H1 (cell line): ENCODE measurements at regions not wholly inside any gene's neighbourhood (a gene's known extent, or its start where the extent isn't known, plus 50 kb on each side); places are given as distances from the start of the nearest gene placed in this dataset.

Experiments
- CTCF ChIA-PET: fragments of 300-600 bp; sonication (Branson Sonifier 250); formaldehyde crosslinking; loops from one replicate; lab custom pipeline; 2021; ENCODE audit not compliant: partially characterized antibody; lab: Charles Lee
- POLR2A ChIA-PET: fragments of 300-600 bp; sonication (Branson Sonifier 250); formaldehyde crosslinking; loops from one replicate; lab custom pipeline; 2021; ENCODE audit warnings: inconsistent platforms; ENCODE audit not compliant: partially characterized antibody; lab: Charles Lee
- DNase-seq, 2 experiments: peaks; one replicate each; pipeline versions ENCODE4 v3.0.0 to v3.0.0-alpha.2; 2010 to 2022; ENCODE audit warnings: low spot score in 2 of 2, low read depth in 1 of 2, mixed read lengths in 1 of 2
- FAIRE-seq: peaks from 2 replicates; lab custom pipeline; 2011; peaks lifted over from hg19 to GRCh38; lab: Jason Lieb, UNC
- H2AFZ ChIP-seq: 2 replicates; pipeline ENCODE4 v1.8.1; 2012; ENCODE audit warnings: low read length, inconsistent platforms
- H2AK5ac ChIP-seq: 2 replicates; pipeline ENCODE4 v1.6.1; 2013; ENCODE audit warnings: low read depth, low read length
- H2BK120ac ChIP-seq: replicated peaks from 2 replicates; pipeline ENCODE3; 2013; ENCODE audit warnings: low read depth, low read length, inconsistent platforms
- H2BK12ac ChIP-seq: 2 replicates; pipeline ENCODE4 v1.6.1; 2013; ENCODE audit warnings: low read depth, low read length
- H2BK15ac ChIP-seq: 2 replicates; pipeline ENCODE4 v1.6.1; 2013; ENCODE audit warnings: low read length
- H2BK20ac ChIP-seq: 2 replicates; pipeline ENCODE4 v1.6.1; 2013; ENCODE audit warnings: low read length
- H2BK5ac ChIP-seq: 2 replicates; pipeline ENCODE4 v1.6.1; 2013; ENCODE audit warnings: low read depth, low read length
- H3K14ac ChIP-seq: 2 replicates; pipeline ENCODE4 v1.6.1; 2013; ENCODE audit warnings: inconsistent platforms; ENCODE audit not compliant: insufficient read length
- H3K18ac ChIP-seq: 2 replicates; pipeline ENCODE4 v1.6.1; 2013; ENCODE audit warnings: low read length; ENCODE audit errors: extremely low read depth
- H3K23ac ChIP-seq: 2 replicates; pipeline ENCODE4 v1.6.1; 2013; ENCODE audit warnings: inconsistent platforms; ENCODE audit not compliant: insufficient read length
- H3K23me2 ChIP-seq: 2 replicates; pipeline ENCODE4 v1.6.1; 2013; ENCODE audit warnings: low read depth, low read length
- H3K27ac ChIP-seq: 2 replicates; pipeline ENCODE4 v1.6.1; 2011; ENCODE audit warnings: low read depth, low read length, inconsistent platforms
- H3K27me3 ChIP-seq, 4 experiments: replicated peaks in 1 of 4; 1 replicate in 1 of 4; 2 replicates in 3 of 4; pipeline versions ENCODE4 v1.6.1 to v1.8.1; 2011 to 2013; ENCODE audit warnings: low read length in 3 of 4, mild to moderate bottlenecking in 3 of 4, inconsistent platforms in 2 of 4, mixed read lengths in 2 of 4, moderate library complexity in 1 of 4; ENCODE audit not compliant: control insufficient read depth in 3 of 4, insufficient read depth in 3 of 4; ENCODE audit errors: extremely low read depth in 1 of 4
- H3K36me3 ChIP-seq, 4 experiments: 2 replicates each; pipeline versions ENCODE4 v1.6.1 to v1.8.1; 2011 to 2013; ENCODE audit warnings: mild to moderate bottlenecking in 4 of 4, low read length in 3 of 4, moderate library complexity in 2 of 4, control low read depth in 1 of 4, inconsistent platforms in 1 of 4; ENCODE audit not compliant: insufficient read depth in 4 of 4, control insufficient read depth in 2 of 4
- H3K4ac ChIP-seq: replicated peaks from 2 replicates; pipeline ENCODE3; 2013; ENCODE audit warnings: low read length, low read depth, mixed read lengths, inconsistent platforms; ENCODE audit not compliant: insufficient read length
- H3K4me1 ChIP-seq, 4 experiments: replicated peaks in 1 of 4; 1 replicate in 1 of 4; 2 replicates in 3 of 4; pipeline versions ENCODE4 v1.6.1 to v1.8.1; 2011 to 2013; ENCODE audit warnings: low read length in 3 of 4, inconsistent platforms in 2 of 4, mixed read lengths in 1 of 4; ENCODE audit not compliant: insufficient read depth in 4 of 4, control insufficient read depth in 3 of 4
- H3K4me2 ChIP-seq, 2 experiments: 2 replicates each; pipeline versions ENCODE4 v1.6.1 to v1.8.1; 2011 to 2013; ENCODE audit warnings: low read depth in 2 of 2, low read length in 2 of 2, control low read depth in 1 of 2, inconsistent platforms in 1 of 2, mild to moderate bottlenecking in 1 of 2; ENCODE audit not compliant: insufficient read depth in 1 of 2
- H3K4me3 ChIP-seq, 4 experiments: fragments of 200-600, 300-600 bp in 1 of 4; sonication (generic), shearing (Covaris generic), sonication (Bioruptor Twin) in 1 of 4; 2 replicates each; pipeline versions ENCODE4 v1.5.1 to v1.8.1; 2011 to 2016; ENCODE audit warnings: low read length in 4 of 4, low read depth in 3 of 4, control low read depth in 2 of 4, inconsistent platforms in 2 of 4, mild to moderate bottlenecking in 2 of 4, mixed read lengths in 1 of 4, moderate library complexity in 1 of 4; ENCODE audit not compliant: insufficient read depth in 2 of 4; ENCODE audit errors: extremely low read depth in 1 of 4
- H3K56ac ChIP-seq: replicated peaks from 2 replicates; pipeline ENCODE3; 2013; ENCODE audit warnings: low read depth, mild to moderate bottlenecking, mixed read lengths, low read length, inconsistent platforms; ENCODE audit not compliant: insufficient read length
- H3K79me1 ChIP-seq: 2 replicates; pipeline ENCODE4 v1.6.1; 2013; ENCODE audit warnings: low read depth, low read length, control low read depth
- H3K79me2 ChIP-seq, 2 experiments: 2 replicates each; pipeline versions ENCODE4 v1.6.1 to v1.8.1; 2012 to 2013; ENCODE audit warnings: low read length in 2 of 2, mild to moderate bottlenecking in 2 of 2, inconsistent platforms in 1 of 2; ENCODE audit not compliant: insufficient read depth in 2 of 2, control insufficient read depth in 1 of 2
- H3K9ac ChIP-seq, 4 experiments: replicated peaks in 1 of 4; 1 replicate in 1 of 4; 2 replicates in 3 of 4; pipeline versions ENCODE4 v1.6.1 to v1.8.1; 2011 to 2013; ENCODE audit warnings: low read depth in 3 of 4, low read length in 3 of 4, control low read depth in 2 of 4, mild to moderate bottlenecking in 2 of 4, moderate library complexity in 2 of 4, inconsistent platforms in 1 of 4; ENCODE audit errors: extremely low read depth in 1 of 4
- H3K9me3 ChIP-seq, 2 experiments: 2 replicates each; pipeline versions ENCODE4 v1.6.1 to v1.8.1; 2012 to 2013; ENCODE audit warnings: mild to moderate bottlenecking in 2 of 2, moderate library complexity in 2 of 2, control low read depth in 1 of 2, inconsistent platforms in 1 of 2, low read depth in 1 of 2, low read length in 1 of 2, mixed read lengths in 1 of 2; ENCODE audit not compliant: insufficient read depth in 2 of 2
- H4K20me1 ChIP-seq, 2 experiments: replicated peaks in 1 of 2; 2 replicates each; pipeline versions ENCODE3 to v1.8.1; 2011 to 2013; ENCODE audit warnings: inconsistent platforms in 2 of 2, low read length in 2 of 2, mild to moderate bottlenecking in 1 of 2; ENCODE audit not compliant: insufficient read depth in 2 of 2, control insufficient read depth in 1 of 2
- H4K5ac ChIP-seq: 2 replicates; pipeline ENCODE4 v1.6.1; 2013; ENCODE audit warnings: low read length, low read depth, mixed read lengths, inconsistent platforms; ENCODE audit not compliant: insufficient read length
- H4K8ac ChIP-seq: 2 replicates; pipeline ENCODE4 v1.8.0; 2013; ENCODE audit warnings: mild to moderate bottlenecking, moderate library complexity, low read length, inconsistent platforms; ENCODE audit not compliant: insufficient read depth; ENCODE audit errors: extremely low read depth
- H4K91ac ChIP-seq: replicated peaks from 2 replicates; pipeline ENCODE3; 2013; ENCODE audit warnings: low read length, mixed read lengths, inconsistent platforms; ENCODE audit not compliant: insufficient read length
- ASH2L ChIP-seq: fragments of 200-600, 300-600 bp; sonication (generic); IDR thresholded peaks from one replicate; pipeline ENCODE4 v1.7.1; 2017; ENCODE audit warnings: low read length
- BACH1 ChIP-seq: IDR thresholded peaks from 2 replicates; pipeline ENCODE4 v1.6.1; 2012; ENCODE audit warnings: low read length, improper control_type of control experiment
- CBX5 ChIP-seq: fragments of 300-800, 300-1000 bp; sonication (generic); IDR thresholded peaks from 2 replicates; pipeline ENCODE4 v1.7.1; 2016; ENCODE audit warnings: antibody characterized with exemption, low read length, low read depth
- CHD1 ChIP-seq: IDR thresholded peaks from 2 replicates; pipeline ENCODE4 v1.6.1; 2012; ENCODE audit warnings: low read depth, low read length, improper control_type of control experiment
- GABPA ChIP-seq: IDR thresholded peaks from 2 replicates; pipeline ENCODE4 v1.6.1; 2011; ENCODE audit warnings: mild to moderate bottlenecking, low read length, moderate library complexity, borderline replicate concordance; ENCODE audit not compliant: insufficient read depth
- MAFK ChIP-seq: IDR thresholded peaks from 2 replicates; pipeline ENCODE4 v1.6.1; 2012; ENCODE audit warnings: low read depth, mild to moderate bottlenecking, improper control_type of control experiment, low read length
- RFX5 ChIP-seq: IDR thresholded peaks from 2 replicates; pipeline ENCODE4 v1.6.1; 2011; ENCODE audit warnings: low read depth, low read length, improper control_type of control experiment, borderline replicate concordance
- RXRA ChIP-seq: IDR thresholded peaks from 2 replicates; pipeline ENCODE4 v1.6.1; 2011; ENCODE audit warnings: low read depth, mild to moderate bottlenecking, low read length, moderate library complexity; ENCODE audit not compliant: insufficient read depth
- SP2 ChIP-seq: IDR thresholded peaks from 2 replicates; pipeline ENCODE4 v1.6.1; 2012; ENCODE audit warnings: mild to moderate bottlenecking, low read length, inconsistent platforms
- YY1 ChIP-seq: IDR thresholded peaks from 2 replicates; pipeline ENCODE4 v1.6.1; 2011; ENCODE audit warnings: low read depth, mild to moderate bottlenecking, low read length
- WGBS, 2 experiments: shearing (Covaris generic) in 1 of 2; methylation state at CpG; one replicate each; pipeline versions ENCODE4 v1.1.6 to v1.1.7; 2013 to 2015; ENCODE audit warnings: low lambda C conversion rate in 2 of 2, mixed read lengths in 2 of 2, inconsistent platforms in 1 of 2, low coverage in 1 of 2, missing lambda C conversion rate in 1 of 2; ENCODE audit not compliant: insufficient replicate concordance in 2 of 2, insufficient coverage in 1 of 2, insufficient read length in 1 of 2; ENCODE audit errors: extremely low coverage in 1 of 2, missing lambda C conversion rate in 1 of 2; 5-methylcytosine and 5-hydroxymethylcytosine counted together

DNA sequence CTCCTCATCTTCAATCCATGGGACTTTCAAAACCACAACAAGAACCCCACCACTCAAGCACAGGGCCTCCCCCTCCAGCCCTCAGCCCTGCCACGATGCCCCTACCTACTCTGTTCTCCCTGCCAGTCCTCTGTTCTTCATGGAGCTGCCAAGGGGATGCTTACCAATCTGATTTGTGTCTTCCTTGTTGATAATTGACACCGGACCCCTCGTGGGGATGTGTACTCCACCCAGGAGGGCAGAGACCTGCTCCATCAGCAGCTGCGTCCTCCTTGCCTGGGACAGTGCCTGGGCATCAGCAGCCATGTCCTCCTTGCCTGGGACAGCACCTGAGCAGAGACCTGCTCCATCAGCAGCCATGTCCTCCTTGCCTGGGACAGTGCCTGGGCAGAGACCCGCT lies 1489.2 kb downstream of the TBC1D22A start:
- H3K27ac ChIP-seq: no peak overlapping the region
- peaks cover 0 to 8% (median 1%) of the 10 kb centered on the region in 4 experiments; a peak in 1 of 7 replicates for H3K27me3 ChIP-seq
- no peaks in the 10 kb centered on the region for H3K79me2 ChIP-seq
- no peak overlapping the region for H3K4me2 ChIP-seq
- H2BK20ac ChIP-seq: no peak overlapping the region
- H2BK5ac ChIP-seq: no peak overlapping the region
- H3K36me3 ChIP-seq: no peaks in the 10 kb centered on the region
- no peak overlapping the region for H4K8ac ChIP-seq
- FAIRE-seq: no peak
- no peak for DNase-seq
- H3K4me1 ChIP-seq: peaks cover 3 to 7% (median 5%) of the 10 kb centered on the region in 4 experiments
- no peak overlapping the region for H3K23ac ChIP-seq
- TF ChIP-seq YY1 (no peak), ASH2L (no peak), CHD1 (no peak), SP2 (no peak), CBX5 (no peak), GABPA (no peak), BACH1 (no peak), MAFK (no peak), RXRA (no peak), RFX5 (no peak)
- no peak overlapping the region for H3K4ac ChIP-seq
- CTCF ChIA-PET: no interaction called here
- no peaks in the 10 kb centered on the region for H3K9me3 ChIP-seq
- no peak overlapping the region for H4K5ac ChIP-seq
- WGBS, 2 experiments: 93% methylated on average over 5 of the region's 5 CpGs; no CpG with 5 or more reads in 1 of the 2 experiments
- H4K91ac ChIP-seq: no peak overlapping the region
- H2AFZ ChIP-seq: no peak overlapping the region
- H2AK5ac ChIP-seq: no peak overlapping the region
- H3K9ac ChIP-seq: no peak overlapping the region
- no peak overlapping the region for H3K56ac ChIP-seq
- H3K79me1 ChIP-seq: no peaks in the 10 kb centered on the region
- no peak overlapping the region for H3K14ac ChIP-seq
- no peak overlapping the region for H3K18ac ChIP-seq
- no peak overlapping the region for H2BK120ac ChIP-seq
- no peak overlapping the region for H3K4me3 ChIP-seq
- H2BK12ac ChIP-seq: no peak overlapping the region
- H4K20me1 ChIP-seq: no peaks in the 10 kb centered on the region
- no peaks in the 10 kb centered on the region for H3K23me2 ChIP-seq
- no peak overlapping the region for H2BK15ac ChIP-seq
- POLR2A ChIA-PET: no interaction called here
